IMR-90 (cell line): ENCODE measurements at regions not wholly inside any gene's neighbourhood (a gene's known extent, or its start where the extent isn't known, plus 50 kb on each side); places are given as distances from the start of the nearest gene placed in this dataset.

Source experiments
- ATAC-seq: fragments of 200-7000 bp; cut with Tn5 transposase; 2 replicates; pipeline ENCODE4 v1.9.1; 2020; ENCODE audit warnings: low read depth, mild to moderate bottlenecking, moderate library complexity
- BruUV-seq: library from RNA; stranded (reverse); fragments of 400-500 nt; replicated peaks from 2 replicates; lab custom pipeline; 2021; lab: Mats Ljungman, UMichigan
- CTCF ChIA-PET: fragments of 300-600 bp; formaldehyde crosslinking; extraction: SDS; loops from one replicate; lab custom pipeline; 2021; ENCODE audit warnings: antibody characterized with exemption; lab: Yijun Ruan, JAX
- POLR2A ChIA-PET: fragments of 300-600 bp; sonication (Branson Sonifier 250); formaldehyde crosslinking; loops from one replicate; lab custom pipeline; 2022; ENCODE audit warnings: antibody characterized with exemption; ENCODE audit not compliant: unreplicated experiment; lab: Charles Lee
- DNase-seq: peaks from one replicate; pipeline ENCODE4 v3.0.0; 2013
- H2AFZ ChIP-seq: replicated peaks from 2 replicates; pipeline ENCODE3; 2013; ENCODE audit warnings: low read length, mild to moderate bottlenecking; ENCODE audit not compliant: poor library complexity
- H2AK5ac ChIP-seq: 2 replicates; pipeline ENCODE4 v1.6.1; 2013; ENCODE audit warnings: low read depth, low read length, inconsistent platforms
- H2AK9ac ChIP-seq: replicated peaks from 2 replicates; pipeline ENCODE3; 2013; ENCODE audit warnings: mild to moderate bottlenecking, low read depth, low read length, moderate library complexity; ENCODE audit not compliant: poor library complexity
- H2BK120ac ChIP-seq: 2 replicates; pipeline ENCODE4 v1.6.1; 2013; ENCODE audit warnings: low read depth, low read length, inconsistent platforms
- H2BK15ac ChIP-seq: 3 replicates; pipeline ENCODE4 v1.6.1; 2013; ENCODE audit warnings: low read depth, low read length, inconsistent platforms
- H2BK20ac ChIP-seq: 2 replicates; pipeline ENCODE4 v1.6.1; 2013; ENCODE audit warnings: low read depth, mild to moderate bottlenecking, inconsistent platforms, low read length, moderate library complexity
- H2BK5ac ChIP-seq: 2 replicates; pipeline ENCODE4 v1.6.1; 2013; ENCODE audit warnings: mild to moderate bottlenecking, low read depth, low read length, inconsistent platforms; ENCODE audit not compliant: poor library complexity, severe bottlenecking
- H3K14ac ChIP-seq: replicated peaks from 2 replicates; pipeline ENCODE4 v1.6.1; 2013; ENCODE audit warnings: low read depth, low read length, inconsistent platforms
- H3K18ac ChIP-seq: 2 replicates; pipeline ENCODE4 v1.6.1; 2013; ENCODE audit warnings: low read depth, low read length, control low read depth
- H3K23ac ChIP-seq: 2 replicates; pipeline ENCODE4 v1.6.1; 2013; ENCODE audit warnings: low read depth, low read length, inconsistent platforms
- H3K27ac ChIP-seq: 2 replicates; pipeline ENCODE4 v1.5.1; 2013; ENCODE audit warnings: mild to moderate bottlenecking, control low read depth, low read length; ENCODE audit not compliant: insufficient read depth
- H3K27me3 ChIP-seq: 2 replicates; pipeline ENCODE4 v1.6.1; 2013; ENCODE audit warnings: low read length; ENCODE audit not compliant: control insufficient read depth, insufficient read depth
- H3K36me3 ChIP-seq: 2 replicates; pipeline ENCODE4 v1.6.1; 2013; ENCODE audit warnings: low read length, mixed read lengths; ENCODE audit not compliant: control insufficient read depth, insufficient read depth
- H3K4ac ChIP-seq: 2 replicates; pipeline ENCODE4 v1.6.1; 2013; ENCODE audit warnings: low read depth, low read length, inconsistent platforms
- H3K4me1 ChIP-seq: 2 replicates; pipeline ENCODE4 v1.6.1; 2013; ENCODE audit warnings: low read length, mixed read lengths; ENCODE audit not compliant: control insufficient read depth, insufficient read depth
- H3K4me2 ChIP-seq: 2 replicates; pipeline ENCODE4 v1.6.1; 2013; ENCODE audit warnings: low read depth, mild to moderate bottlenecking, control low read depth, low read length, moderate library complexity
- H3K4me3 ChIP-seq: 2 replicates; pipeline ENCODE4 v1.5.1; 2013; ENCODE audit warnings: low read depth, mild to moderate bottlenecking, control low read depth, low read length, moderate library complexity; ENCODE audit not compliant: insufficient read depth
- H3K56ac ChIP-seq: 2 replicates; pipeline ENCODE4 v1.6.1; 2013; ENCODE audit warnings: low read length, inconsistent platforms; ENCODE audit not compliant: insufficient read depth; ENCODE audit errors: extremely low read depth
- H3K79me1 ChIP-seq, 2 experiments: 2 replicates each; pipeline ENCODE4 v1.6.1; 2013; ENCODE audit warnings: low read length in 2 of 2, inconsistent platforms in 1 of 2, low read depth in 1 of 2
- H3K9ac ChIP-seq: 2 replicates; pipeline ENCODE4 v1.6.1; 2013; ENCODE audit warnings: low read depth, low read length, control low read depth
- H3K9me1 ChIP-seq: 2 replicates; pipeline ENCODE4 v1.6.1; 2013; ENCODE audit warnings: low read length, inconsistent platforms; ENCODE audit not compliant: insufficient read depth
- H3K9me3 ChIP-seq: 2 replicates; pipeline ENCODE4 v1.6.1; 2013; ENCODE audit warnings: low read length; ENCODE audit not compliant: control insufficient read depth, insufficient read depth
- H4K20me1 ChIP-seq: 2 replicates; pipeline ENCODE4 v1.6.1; 2013; ENCODE audit warnings: low read length, inconsistent platforms; ENCODE audit not compliant: insufficient read depth
- H4K5ac ChIP-seq: 2 replicates; pipeline ENCODE4 v1.6.1; 2013; ENCODE audit warnings: mild to moderate bottlenecking, low read depth, low read length, control low read depth
- H4K8ac ChIP-seq, 2 experiments: 2 replicates each; pipeline ENCODE4 v1.6.1; 2013; ENCODE audit warnings: low read depth in 2 of 2, low read length in 2 of 2, control low read depth in 1 of 2, inconsistent platforms in 1 of 2
- H4K91ac ChIP-seq: 2 replicates; pipeline ENCODE4 v1.6.1; 2013; ENCODE audit warnings: low read depth, low read length, inconsistent platforms; ENCODE audit not compliant: insufficient read depth
- CEBPB ChIP-seq: IDR thresholded peaks from 2 replicates; pipeline ENCODE4 v1.6.1; 2012; ENCODE audit warnings: low read depth, low read length, improper control_type of control experiment
- FOS ChIP-seq: fragments of 150-350 bp; IDR thresholded peaks from 2 replicates; pipeline ENCODE4 v1.6.1; 2016; ENCODE audit warnings: low read depth, low read length
- MAZ ChIP-seq: IDR thresholded peaks from 2 replicates; pipeline ENCODE4 v1.6.1; 2012; ENCODE audit warnings: low read depth, mild to moderate bottlenecking, low read length, improper control_type of control experiment, moderate library complexity, borderline replicate concordance
- POLR2A ChIP-seq: IDR thresholded peaks from 2 replicates; pipeline ENCODE4 v1.6.1; 2012; ENCODE audit warnings: mild to moderate bottlenecking, low read depth, low read length
- WGBS, 2 experiments: methylation state at CpG; one replicate each; pipeline versions ENCODE4 v1.1.5 to v1.1.7; 2013; ENCODE audit warnings: missing lambda C conversion rate in 2 of 2; ENCODE audit not compliant: insufficient read length in 1 of 2; ENCODE audit errors: extremely low coverage in 2 of 2; 5-methylcytosine and 5-hydroxymethylcytosine counted together
- dilution Hi-C: fragments of 300-500 bp; cut with HindIII; formaldehyde crosslinking; loops from one replicate; pipeline ENCODE4 v1.14.3; 2018; ENCODE audit warnings: low sequenced_read_pairs; ENCODE audit not compliant: unreplicated experiment
- in situ Hi-C: fragments of 300-500 bp; cut with MboI; formaldehyde crosslinking; loops from 3 replicates; pipeline ENCODE4 v1.14.3; 2019; ENCODE audit warnings: low sequenced_read_pairs, inconsistent platforms, mixed read lengths
- intact Hi-C: fragments of 100-400 bp; cut with micrococcal nuclease; formaldehyde crosslinking; loops from 2 replicates; pipeline ENCODE4 v1.10.0; 2022
- TF ChIP-seq, protein P1 (sequence below): conservative IDR thresholded peaks from 2 replicates; pipeline ENCODE4 v1.5.1; 2012; ENCODE audit warnings: mild to moderate bottlenecking, low read depth, low read length, improper control_type of control experiment

DNA sequence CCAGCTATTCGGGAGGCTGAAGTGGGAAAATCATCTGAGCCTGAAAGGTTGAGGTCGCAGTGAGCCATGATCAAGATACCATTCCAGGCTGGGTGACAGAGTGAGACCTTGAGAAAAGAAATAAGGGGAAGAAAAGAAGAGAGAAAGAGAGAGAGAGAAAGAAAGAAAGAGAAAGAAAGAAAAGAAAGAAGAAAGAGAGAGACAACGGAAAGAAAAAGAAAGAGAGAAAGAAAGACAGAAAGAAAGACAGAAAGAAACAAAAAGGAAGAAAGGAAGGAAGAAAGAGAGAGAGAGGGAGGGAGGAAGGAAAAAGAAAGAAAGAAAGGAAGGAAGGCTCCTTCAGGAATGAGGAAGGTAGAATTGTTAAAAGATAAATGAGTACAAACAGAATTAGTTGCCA lies 84.5 kb downstream of the RPL22L1 start:
- Histone ChIP-seq H2AK9ac (no peak overlapping the region), H3K9me1 (no peaks in the 10 kb centered on the region), H3K9ac (no peak overlapping the region), H3K18ac (no peak overlapping the region), H3K9me3 (no peaks in the 10 kb centered on the region), H2BK15ac (no peak overlapping the region), H3K36me3 (no peaks in the 10 kb centered on the region), H2BK120ac (no peak overlapping the region), H4K20me1 (no peaks in the 10 kb centered on the region), H4K8ac (no peak overlapping the region), H4K91ac (no peak overlapping the region), H2AK5ac (no peak overlapping the region), H3K23ac (no peak overlapping the region), H3K4ac (no peak overlapping the region), H2AFZ (no peak overlapping the region), H2BK5ac (no peak overlapping the region), H3K27ac (no peak overlapping the region), H3K14ac (no peak overlapping the region), H2BK20ac (no peak overlapping the region), H3K4me3 (no peak overlapping the region), H3K56ac (no peak overlapping the region), H3K27me3 (no peaks in the 10 kb centered on the region), H3K79me1 (no peaks in the 10 kb centered on the region), H3K4me1 (0 out of 2 replicates have a peak, but pooled peaks cover 2% of the 10 kb centered on the region), H3K4me2 (no peak overlapping the region), H4K5ac (no peak overlapping the region)
- TF ChIP-seq, protein P1, sequence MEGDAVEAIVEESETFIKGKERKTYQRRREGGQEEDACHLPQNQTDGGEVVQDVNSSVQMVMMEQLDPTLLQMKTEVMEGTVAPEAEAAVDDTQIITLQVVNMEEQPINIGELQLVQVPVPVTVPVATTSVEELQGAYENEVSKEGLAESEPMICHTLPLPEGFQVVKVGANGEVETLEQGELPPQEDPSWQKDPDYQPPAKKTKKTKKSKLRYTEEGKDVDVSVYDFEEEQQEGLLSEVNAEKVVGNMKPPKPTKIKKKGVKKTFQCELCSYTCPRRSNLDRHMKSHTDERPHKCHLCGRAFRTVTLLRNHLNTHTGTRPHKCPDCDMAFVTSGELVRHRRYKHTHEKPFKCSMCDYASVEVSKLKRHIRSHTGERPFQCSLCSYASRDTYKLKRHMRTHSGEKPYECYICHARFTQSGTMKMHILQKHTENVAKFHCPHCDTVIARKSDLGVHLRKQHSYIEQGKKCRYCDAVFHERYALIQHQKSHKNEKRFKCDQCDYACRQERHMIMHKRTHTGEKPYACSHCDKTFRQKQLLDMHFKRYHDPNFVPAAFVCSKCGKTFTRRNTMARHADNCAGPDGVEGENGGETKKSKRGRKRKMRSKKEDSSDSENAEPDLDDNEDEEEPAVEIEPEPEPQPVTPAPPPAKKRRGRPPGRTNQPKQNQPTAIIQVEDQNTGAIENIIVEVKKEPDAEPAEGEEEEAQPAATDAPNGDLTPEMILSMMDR: no peak
- TF ChIP-seq FOS (no peak), POLR2A (no peak), MAZ (no peak), CEBPB (no peak)
- BruUV-seq: no TSS peak
- in situ Hi-C loops (no loop called here), intact Hi-C loops (no loop called here), dilution Hi-C loops (no loop called here)
- ATAC-seq: no peak
- POLR2A ChIA-PET: no interaction called here
- 100% methylated on average over 1 of the region's 3 CpGs; no CpG with 5 or more reads in 1 of the 2 experiments for WGBS, 2 experiments
- DNase-seq: no peak
- CTCF ChIA-PET: no interaction called here
